HG03558 (cell line): ENCODE measurements at regions not wholly inside any gene's neighbourhood (a gene's known extent, or its start where the extent isn't known, plus 50 kb on each side); places are given as distances from the start of the nearest gene placed in this dataset.
"Not testable (repeated sequence)": the region's sequence is repeated elsewhere in the genome, so short reads cannot be mapped to it uniquely, and the experiment has no call there.

ENCODE experiments used
- ATAC-seq: cut with Tn5 transposase; IDR thresholded peaks from one replicate; pipeline ENCODE4 v1.9.1; 2021; ENCODE audit warnings: moderate number of reproducible peaks; ENCODE audit not compliant: unreplicated experiment; ENCODE audit errors: extremely low read depth

- no peak for ATAC-seq
Observed at GRCh38 chr1:94769551-94769950, 50.6 kb upstream of the SLC44A3 start.

- no peak for ATAC-seq
Observed at GRCh38 chr1:94768036-94768435, 52.1 kb upstream of the SLC44A3 start.

- no peak for ATAC-seq
Observed at GRCh38 chr1:94765958-94766357, 54.2 kb upstream of the SLC44A3 start.

- ATAC-seq, result no peak
Observed at GRCh38 chr1:94759188-94759587, 61.0 kb upstream of the SLC44A3 start.

- no peak for ATAC-seq
Observed at GRCh38 chr1:94757931-94758330, 62.2 kb upstream of the SLC44A3 start.

- no peak for ATAC-seq
Observed at GRCh38 chr1:94755675-94756074, 64.5 kb upstream of the SLC44A3 start.

- ATAC-seq, result not testable (repeated sequence)
Observed at GRCh38 chr1:94755016-94755415, 65.1 kb upstream of the SLC44A3 start.

- no peak for ATAC-seq
Observed at GRCh38 chr1:94754570-94754969, 65.6 kb upstream of the SLC44A3 start.

- no peak for ATAC-seq
Observed at GRCh38 chr1:94754095-94754494, 66.1 kb upstream of the SLC44A3 start.

GRCh38 chr1:94753171-94753972 is 66.8 kb upstream of the SLC44A3 start:
- ATAC-seq, result no peak

- ATAC-seq, result not testable (repeated sequence)
Observed at GRCh38 chr1:94751483-94751882, 68.7 kb upstream of the SLC44A3 start.

- no peak for ATAC-seq
Observed at GRCh38 chr1:94746635-94747525, 73.3 kb upstream of the SLC44A3 start.

- ATAC-seq, result no peak
Observed at GRCh38 chr1:94745742-94746141, 74.4 kb upstream of the SLC44A3 start.

- no peak for ATAC-seq
Observed at GRCh38 chr1:94743862-94744261, 76.3 kb upstream of the SLC44A3 start.

GRCh38 chr1:94741996-94742395 is 78.2 kb upstream of the SLC44A3 start:
- no peak for ATAC-seq

GRCh38 chr1:94741510-94741909 is 78.6 kb upstream of the SLC44A3 start:
- ATAC-seq, result no peak

- no peak for ATAC-seq
Observed at GRCh38 chr1:94739521-94740061, 80.6 kb upstream of the SLC44A3 start.

- ATAC-seq, result no peak
Observed at GRCh38 chr1:94738371-94738770, 81.8 kb upstream of the SLC44A3 start.

- ATAC-seq, result no peak
Observed at GRCh38 chr1:94737124-94737998, 82.8 kb upstream of the SLC44A3 start.

GRCh38 chr1:94736549-94736948 is 83.6 kb upstream of the SLC44A3 start:
- no peak for ATAC-seq
